ENCODE measurements at regions not wholly inside any gene's neighbourhood (a gene's known extent, or its start where the extent isn't known, plus 50 kb on each side); places are given as distances from the start of the nearest gene placed in this dataset.
"Not testable (repeated sequence)": the region's sequence is repeated elsewhere in the genome, so short reads cannot be mapped to it uniquely, and the experiment has no call there.

GRCh38 chr13:99075268-99076191 lies 97.7 kb upstream of the DOCK9 start:
- DNase-seq, result no peak

GRCh38 chr13:99078017-99078771 lies 100.3 kb upstream of the DOCK9 start:
- no peak for DNase-seq

GRCh38 chr13:99080131-99080530 lies 102.3 kb upstream of the DOCK9 start:
- DNase-seq, result no peak

- no peak for DNase-seq
Observed at GRCh38 chr13:99083981-99084380, 106.1 kb upstream of the DOCK9 start.

- DNase-seq, result no peak
Observed at GRCh38 chr13:99085139-99085807, 107.4 kb upstream of the DOCK9 start.

- no peak for DNase-seq
Observed at GRCh38 chr13:99085808-99086266, 108.0 kb upstream of the DOCK9 start.

- DNase-seq, result no peak
Observed at GRCh38 chr13:99086267-99087097, 108.6 kb upstream of the DOCK9 start.

GRCh38 chr13:99087098-99087953 lies 109.5 kb upstream of the DOCK9 start:
- DNase-seq, result peak; percentile 85

- no peak for DNase-seq
Observed at GRCh38 chr13:99087954-99088491, 110.2 kb upstream of the DOCK9 start.

- no peak for DNase-seq
Observed at GRCh38 chr13:99093997-99094396, 106.7 kb upstream of the UBAC2 start.

- not testable (repeated sequence) for DNase-seq
Observed at GRCh38 chr13:99101831-99102230, 98.8 kb upstream of the UBAC2 start.

- no peak for DNase-seq
Observed at GRCh38 chr13:99103536-99103935, 97.1 kb upstream of the UBAC2 start.

GRCh38 chr13:99104396-99104795 lies 96.3 kb upstream of the UBAC2 start:
- no peak for DNase-seq

- DNase-seq, result no peak
Observed at GRCh38 chr13:99105160-99105559, 95.5 kb upstream of the UBAC2 start.

- no peak for DNase-seq
Observed at GRCh38 chr13:99113351-99113750, 87.3 kb upstream of the UBAC2 start.

- DNase-seq, result no peak
Observed at GRCh38 chr13:99118179-99118578, 82.5 kb upstream of the UBAC2 start.

GRCh38 chr13:99119656-99120055 lies 81.0 kb upstream of the UBAC2 start:
- no peak for DNase-seq

GRCh38 chr13:99120751-99121150 lies 79.9 kb upstream of the UBAC2 start:
- DNase-seq, result no peak

- DNase-seq, result no peak
Observed at GRCh38 chr13:99122171-99122570, 78.5 kb upstream of the UBAC2 start.
